Stromal cell of bone marrow (primary cell): ENCODE measurements at regions not wholly inside any gene's neighbourhood (a gene's known extent, or its start where the extent isn't known, plus 50 kb on each side); places are given as distances from the start of the nearest gene placed in this dataset.

Experiments
- DNase-seq: peaks from one replicate; pipeline ENCODE4 v3.0.0-alpha.2; 2012; ENCODE audit warnings: low read depth

GRCh38 chr3:79542-79941, 117.0 kb upstream of the CHL1 start:
- DNase-seq = no peak

GRCh38 chr3:82508-82907, 114.1 kb upstream of the CHL1 start:
- no peak for DNase-seq

- no peak for DNase-seq
These were observed 113.5 kb upstream of the CHL1 start for GRCh38 chr3:83096-83495.

GRCh38 chr3:85180-85579, 111.4 kb upstream of the CHL1 start:
- DNase-seq = no peak

GRCh38 chr3:88267-88666, 108.3 kb upstream of the CHL1 start:
- no peak for DNase-seq

- DNase-seq = no peak
These were observed 102.8 kb upstream of the CHL1 start for GRCh38 chr3:93746-94145.

- no peak for DNase-seq
These were observed 100.3 kb upstream of the CHL1 start for GRCh38 chr3:96259-96658.

- no peak for DNase-seq
These were observed 98.9 kb upstream of the CHL1 start for GRCh38 chr3:97417-98258.

GRCh38 chr3:98259-98654, 98.3 kb upstream of the CHL1 start:
- no peak for DNase-seq

- no peak for DNase-seq
These were observed 97.1 kb upstream of the CHL1 start for GRCh38 chr3:99506-99905.

- DNase-seq = no peak
These were observed 94.1 kb upstream of the CHL1 start for GRCh38 chr3:102484-102883.

- no peak for DNase-seq
These were observed 92.6 kb upstream of the CHL1 start for GRCh38 chr3:103991-104390.

GRCh38 chr3:105585-105984, 91.0 kb upstream of the CHL1 start:
- no peak for DNase-seq

GRCh38 chr3:106619-107018, 89.9 kb upstream of the CHL1 start:
- DNase-seq = no peak

- no peak for DNase-seq
These were observed 85.2 kb upstream of the CHL1 start for GRCh38 chr3:111143-112069.

GRCh38 chr3:112773-113172, 83.8 kb upstream of the CHL1 start:
- DNase-seq = no peak

GRCh38 chr3:118666-119065, 77.9 kb upstream of the CHL1 start:
- no peak for DNase-seq

- no peak for DNase-seq
These were observed 73.2 kb upstream of the CHL1 start for GRCh38 chr3:123341-123740.

- DNase-seq = no peak
These were observed 71.9 kb upstream of the CHL1 start for GRCh38 chr3:124557-125179.

- no peak for DNase-seq
These were observed 67.9 kb upstream of the CHL1 start for GRCh38 chr3:128515-129172.

- DNase-seq = no peak
These were observed 65.2 kb upstream of the CHL1 start for GRCh38 chr3:131151-131888.

- no peak for DNase-seq
These were observed 64.2 kb upstream of the CHL1 start for GRCh38 chr3:132378-132777.
